ENCODE measurements at regions not wholly inside any gene's neighbourhood (a gene's known extent, or its start where the extent isn't known, plus 50 kb on each side); places are given as distances from the start of the nearest gene placed in this dataset.
"Not testable (repeated sequence)": the region's sequence is repeated elsewhere in the genome, so short reads cannot be mapped to it uniquely, and the experiment has no call there.

- not testable (repeated sequence) for TF ChIP-seq CTCF (IDR thresholded peaks at IDR 0.05; ENCODE audit: low read length); EZH2 (IDR thresholded peaks at IDR 0.05; ENCODE audit: borderline replicate concordance, low read length)
These were observed 416.9 kb downstream of the CDH10 start for GRCh38 chr5:24227881-24228280.
